K562 (cell line): ENCODE measurements at regions not wholly inside any gene's neighbourhood (a gene's known extent, or its start where the extent isn't known, plus 50 kb on each side); places are given as distances from the start of the nearest gene placed in this dataset.
A peak's percentile ranks its signal among the peaks of the same experiment; 100 is the strongest.

Experiments
- ATAC-seq: fragments of 200-7000 bp; cut with Tn5 transposase; 3 replicates; pipeline ENCODE4 v1.9.1; 2020; ENCODE audit warnings: moderate library complexity
- BruUV-seq: library from RNA; stranded (reverse); fragments of 400-500 nt; replicated peaks from 2 replicates; lab custom pipeline; 2021; lab: Mats Ljungman, UMichigan
- CTCF ChIA-PET: fragments of 300-600 bp; formaldehyde crosslinking; extraction: SDS; loops from one replicate; lab custom pipeline; 2021; ENCODE audit warnings: low intra/inter-chr PET ratio; lab: Yijun Ruan, JAX
- POLR2A ChIA-PET: fragments of 300-600, 350-650 bp; sonication (Branson Sonifier 250); formaldehyde crosslinking; extraction: SDS; loops from one replicate; lab custom pipeline; 2021; ENCODE audit warnings: antibody characterized with exemption, inconsistent platforms; lab: Yijun Ruan, JAX
- DNase-seq, 4 experiments: peaks; one replicate each; pipeline versions ENCODE4 v3.0.0 to v3.0.0-alpha.2; 2011 to 2018; ENCODE audit warnings: low spot score in 3 of 4, mixed read lengths in 3 of 4; ENCODE audit errors: extremely low read depth in 1 of 4
- FAIRE-seq: peaks from 2 replicates; lab custom pipeline; 2011; peaks lifted over from hg19 to GRCh38; lab: Jason Lieb, UNC
- H2AFZ ChIP-seq: 2 replicates; pipeline ENCODE4 v1.6.0; 2011; ENCODE audit warnings: low read depth, low read length, control low read depth, inconsistent platforms
- H3K27ac ChIP-seq: fragments of 200-600 bp; 3 replicates; pipeline ENCODE4 v1.8.0; 2011; ENCODE audit warnings: low read depth, mild to moderate bottlenecking, control low read depth, inconsistent platforms, low read length, moderate library complexity, mixed read lengths; ENCODE audit errors: extremely low read depth
- H3K27me3 ChIP-seq, 2 experiments: fragments of 300-600 bp in 1 of 2; 2 replicates in 1 of 2; 3 replicates in 1 of 2; pipeline versions ENCODE4 v1.6.0 to v1.8.0; 2011; ENCODE audit warnings: inconsistent platforms in 2 of 2, low read length in 2 of 2, mild to moderate bottlenecking in 1 of 2, mixed read lengths in 1 of 2, moderate library complexity in 1 of 2; ENCODE audit not compliant: control insufficient read depth in 2 of 2, insufficient read depth in 2 of 2
- H3K36me3 ChIP-seq: fragments of 300-600 bp; 3 replicates; pipeline ENCODE4 v1.8.0; 2011; ENCODE audit warnings: mild to moderate bottlenecking, low read length, inconsistent platforms; ENCODE audit not compliant: control insufficient read depth, insufficient read depth
- H3K4me1 ChIP-seq, 2 experiments: fragments of 200-600 bp in 1 of 2; replicated peaks in 1 of 2; 2 replicates in 1 of 2; 3 replicates in 1 of 2; pipeline versions ENCODE4 v1.5.1 to v1.8.0; 2011; ENCODE audit warnings: inconsistent platforms in 2 of 2, low read length in 2 of 2, mild to moderate bottlenecking in 1 of 2, mixed read lengths in 1 of 2, moderate library complexity in 1 of 2; ENCODE audit not compliant: control insufficient read depth in 2 of 2, insufficient read depth in 2 of 2
- H3K4me2 ChIP-seq: 2 replicates; pipeline ENCODE4 v1.6.1; 2011; ENCODE audit warnings: low read length, control low read depth, inconsistent platforms, mixed read lengths; ENCODE audit not compliant: insufficient read depth
- H3K4me3 ChIP-seq: fragments of 200-600 bp; sonication (generic), shearing (Covaris generic); 2 replicates; pipeline ENCODE4 v1.5.1; 2016; ENCODE audit warnings: control low read depth, inconsistent platforms
- H3K79me2 ChIP-seq: fragments of 200-600 bp; 3 replicates; pipeline ENCODE4 v1.8.0; 2011; ENCODE audit warnings: low read length, inconsistent platforms; ENCODE audit not compliant: control insufficient read depth, insufficient read depth
- H3K9ac ChIP-seq, 2 experiments: 2 replicates each; pipeline versions ENCODE4 v1.6.0 to v1.6.1; 2011; ENCODE audit warnings: low read depth in 2 of 2, low read length in 2 of 2, control low read depth in 1 of 2, inconsistent platforms in 1 of 2, mild to moderate bottlenecking in 1 of 2, mixed read lengths in 1 of 2; ENCODE audit not compliant: insufficient read depth in 1 of 2
- H3K9me1 ChIP-seq: one replicate; pipeline ENCODE4 v1.6.0; 2011; ENCODE audit warnings: inconsistent platforms, mild to moderate bottlenecking, low read length, moderate library complexity; ENCODE audit not compliant: control insufficient read depth, insufficient read depth
- H3K9me3 ChIP-seq: replicated peaks from 2 replicates; pipeline ENCODE4 v1.5.1; 2011; ENCODE audit warnings: low read depth, low read length, inconsistent platforms; ENCODE audit not compliant: control insufficient read depth, insufficient read depth
- H4K20me1 ChIP-seq: replicated peaks from 2 replicates; pipeline ENCODE4 v1.6.1; 2011; ENCODE audit warnings: low read length, inconsistent platforms, mixed read lengths; ENCODE audit not compliant: control insufficient read depth, insufficient read depth
- PML ChIP-seq: IDR thresholded peaks from 2 replicates; pipeline ENCODE4 v1.6.1; 2012; ENCODE audit warnings: low read length, inconsistent platforms
- ZBTB11 ChIP-seq, 3 experiments: fragments of 200-800 bp in 1 of 3; fragments of 250-450 bp in 1 of 3; fragments of 450-650 bp in 1 of 3; sonication (Bioruptor Pico) in 1 of 3; sonication (Bioruptor generic) in 1 of 3; formaldehyde crosslinking in 1 of 3; IDR thresholded peaks; 2 replicates each; pipeline versions ENCODE4 v1.6.1 to v1.8.0; 2016 to 2022; ENCODE audit warnings: mild to moderate bottlenecking in 2 of 3, missing genetic modification characterization in 2 of 3, missing compliant biosample characterization in 1 of 3, moderate library complexity in 1 of 3
- WGBS: fragments of 100-300 bp; shearing (Covaris generic); methylation state at CpG from one replicate; pipeline ENCODE4 v1.1.6; 2016; ENCODE audit warnings: low coverage, mixed read lengths; ENCODE audit not compliant: insufficient coverage; ENCODE audit errors: missing lambda C conversion rate; 5-methylcytosine and 5-hydroxymethylcytosine counted together
- in situ Hi-C: fragments of 300-500 bp; cut with MboI; formaldehyde crosslinking; loops from 4 replicates; pipeline ENCODE4 v1.15.0; 2018; ENCODE audit warnings: inconsistent platforms, mixed read lengths
- intact Hi-C: fragments of 100-400 bp; cut with micrococcal nuclease; formaldehyde crosslinking; loops from 2 replicates; pipeline ENCODE4 v1.14.2; 2022

GRCh38 chr3:62961874-62962556 is 86.8 kb upstream of the CADPS start:
- no peak for TF ChIP-seq PML
- TF ChIP-seq ZBTB11 (CRISPR knock-in tag; IDR thresholded peaks at IDR 0.05): peak in 1 of 3 experiments; percentile 29; a peak in 1 of 6 replicates
- WGBS: 0% methylated on average over 6 of the region's 6 CpGs
- Histone ChIP-seq H3K9me3 (no peaks in the 10 kb centered on the region), H3K9ac (no peak overlapping the region), H3K4me3 (no peak overlapping the region), H2AFZ (no peak overlapping the region), H3K9me1 (no peaks in the 10 kb centered on the region), H3K4me1 (no peaks in the 10 kb centered on the region), H3K36me3 (no peaks in the 10 kb centered on the region), H3K27me3 (no peaks in the 10 kb centered on the region), H3K27ac (no peak overlapping the region), H3K4me2 (no peak overlapping the region), H4K20me1 (no peaks in the 10 kb centered on the region), H3K79me2 (no peaks in the 10 kb centered on the region)
- DNase-seq: no peak
- no peak for FAIRE-seq
- in situ Hi-C loops: no loop called here
- ATAC-seq: no peak
- ChIA-PET POLR2A (no interaction called here), CTCF (no interaction called here)
- BruUV-seq: no TSS peak
- intact Hi-C loops: no loop called here
